MM.1S (cell line): ENCODE measurements at regions not wholly inside any gene's neighbourhood (a gene's known extent, or its start where the extent isn't known, plus 50 kb on each side); places are given as distances from the start of the nearest gene placed in this dataset.

ENCODE experiments used
- DNase-seq: peaks from one replicate; pipeline ENCODE4 v3.0.0-alpha.2; 2015
- H2AFZ ChIP-seq: fragments of 300-600 bp; sonication (generic); 2 replicates; pipeline ENCODE4 v1.6.0; 2016; ENCODE audit warnings: antibody characterized with exemption, low read length
- H3F3A ChIP-seq: fragments of 300-600 bp; sonication (generic); 2 replicates; pipeline ENCODE4 v1.6.1; 2016; ENCODE audit warnings: mild to moderate bottlenecking, antibody characterized with exemption, low read length, moderate library complexity, mixed read lengths; ENCODE audit not compliant: insufficient read depth
- H3K27ac ChIP-seq: fragments of 300-600 bp; sonication (generic); 2 replicates; pipeline ENCODE4 v1.5.1; 2016; ENCODE audit warnings: mild to moderate bottlenecking, low read length
- H3K27me3 ChIP-seq: fragments of 300-600 bp; sonication (generic); replicated peaks from 2 replicates; pipeline ENCODE4 v1.6.0; 2016; ENCODE audit warnings: low read length; ENCODE audit not compliant: insufficient read depth
- H3K36me3 ChIP-seq: fragments of 300-600 bp; sonication (generic); replicated peaks from 2 replicates; pipeline ENCODE4 v1.6.1; 2016; ENCODE audit warnings: mild to moderate bottlenecking, low read length, mixed read lengths; ENCODE audit not compliant: insufficient read depth
- H3K4me1 ChIP-seq: fragments of 300-600 bp; sonication (generic); 2 replicates; pipeline ENCODE4 v1.6.1; 2016; ENCODE audit warnings: low read length, mixed read lengths
- H3K4me2 ChIP-seq: fragments of 300-600 bp; sonication (generic); 2 replicates; pipeline ENCODE4 v1.6.0; 2016; ENCODE audit warnings: low read depth, low read length
- H3K4me3 ChIP-seq: fragments of 300-600 bp; sonication (generic); 2 replicates; pipeline ENCODE4 v1.5.1; 2016; ENCODE audit warnings: low read length, mixed read lengths
- H3K79me2 ChIP-seq: fragments of 300-600 bp; sonication (generic); 2 replicates; pipeline ENCODE4 v1.6.1; 2016; ENCODE audit warnings: mixed run types, low read length, mixed read lengths
- H3K9ac ChIP-seq: fragments of 300-600 bp; sonication (generic); 2 replicates; pipeline ENCODE4 v1.6.1; 2016; ENCODE audit warnings: low read length, mixed read lengths
- H3K9me2 ChIP-seq: fragments of 300-600 bp; sonication (generic); replicated peaks from 2 replicates; pipeline ENCODE4 v1.6.1; 2016; ENCODE audit warnings: mild to moderate bottlenecking, low read length, mixed read lengths; ENCODE audit not compliant: insufficient read depth
- H3K9me3 ChIP-seq: fragments of 300-600 bp; sonication (generic); replicated peaks from 2 replicates; pipeline ENCODE4 v1.6.1; 2016; ENCODE audit warnings: mild to moderate bottlenecking, low read length, mixed read lengths; ENCODE audit not compliant: insufficient read depth
- H4K20me1 ChIP-seq: fragments of 300-600 bp; sonication (generic); 2 replicates; pipeline ENCODE4 v1.6.1; 2016; ENCODE audit warnings: mild to moderate bottlenecking, low read length, moderate library complexity, mixed read lengths; ENCODE audit not compliant: insufficient read depth
- CTCF ChIP-seq: fragments of 300-600 bp; sonication (generic); IDR thresholded peaks from 2 replicates; pipeline ENCODE4 v1.5.1; 2016; ENCODE audit warnings: antibody characterized with exemption, low read length, mixed read lengths
- EZH2 ChIP-seq: fragments of 300-600 bp; sonication (generic); optimal IDR thresholded peaks from 2 replicates; pipeline ENCODE3; 2017; ENCODE audit warnings: low read depth, mild to moderate bottlenecking, antibody characterized with exemption, low read length, mixed read lengths
- EZH2phosphoT487 ChIP-seq: fragments of 300-600 bp; sonication (generic); IDR thresholded peaks from 2 replicates; pipeline ENCODE4 v1.6.1; 2018; ENCODE audit warnings: antibody characterized with exemption, low read length

GRCh38 chr4:64857198-64857597, 447.9 kb upstream of the TECRL start:
- no peak overlapping the region for H2AFZ ChIP-seq
- no peaks in the 10 kb centered on the region for H3K36me3 ChIP-seq
- H3K79me2 ChIP-seq: no peaks in the 10 kb centered on the region
- DNase-seq: no peak
- no peak overlapping the region for H3K4me2 ChIP-seq
- H4K20me1 ChIP-seq: no peaks in the 10 kb centered on the region
- H3K27ac ChIP-seq: no peak overlapping the region
- H3K27me3 ChIP-seq: no peaks in the 10 kb centered on the region
- no peak for TF ChIP-seq EZH2phosphoT487
- no peak for TF ChIP-seq CTCF
- no peak for TF ChIP-seq EZH2
- H3K9me2 ChIP-seq: no peaks in the 10 kb centered on the region
- H3K9ac ChIP-seq: no peak overlapping the region
- H3K4me1 ChIP-seq: no peaks in the 10 kb centered on the region
- H3K9me3 ChIP-seq: no peaks in the 10 kb centered on the region
- H3F3A ChIP-seq: no peaks in the 10 kb centered on the region
- no peak overlapping the region for H3K4me3 ChIP-seq

- H3F3A ChIP-seq: no peaks in the 10 kb centered on the region
- H3K9ac ChIP-seq: no peak overlapping the region
- H3K4me3 ChIP-seq: no peak overlapping the region
- H3K27ac ChIP-seq: no peak overlapping the region
- no peaks in the 10 kb centered on the region for H3K9me3 ChIP-seq
- H3K4me2 ChIP-seq: no peak overlapping the region
- DNase-seq: no peak
- H2AFZ ChIP-seq: no peak overlapping the region
- no peaks in the 10 kb centered on the region for H3K4me1 ChIP-seq
- H3K36me3 ChIP-seq: no peaks in the 10 kb centered on the region
- no peaks in the 10 kb centered on the region for H3K79me2 ChIP-seq
- no peaks in the 10 kb centered on the region for H4K20me1 ChIP-seq
- TF ChIP-seq EZH2 (no peak), EZH2phosphoT487 (no peak)
- no peaks in the 10 kb centered on the region for H3K9me2 ChIP-seq
- no peaks in the 10 kb centered on the region for H3K27me3 ChIP-seq
Measured at GRCh38 chr4:64846417-64846816, 437.2 kb upstream of the TECRL start.

GRCh38 chr4:64829749-64830148, 420.5 kb upstream of the TECRL start:
- Histone ChIP-seq H3K9me3 (no peaks in the 10 kb centered on the region), H3K79me2 (no peaks in the 10 kb centered on the region), H3K27me3 (no peaks in the 10 kb centered on the region), H3F3A (no peaks in the 10 kb centered on the region), H3K4me1 (no peaks in the 10 kb centered on the region), H3K9me2 (no peaks in the 10 kb centered on the region), H3K4me3 (no peak overlapping the region), H3K36me3 (no peaks in the 10 kb centered on the region), H3K27ac (no peak overlapping the region), H3K4me2 (no peak overlapping the region), H4K20me1 (no peaks in the 10 kb centered on the region), H2AFZ (no peak overlapping the region), H3K9ac (no peak overlapping the region)
- TF ChIP-seq EZH2phosphoT487: no peak
- TF ChIP-seq CTCF: no peak
- TF ChIP-seq EZH2: no peak
- DNase-seq: no peak

GRCh38 chr4:64824591-64824990, 415.3 kb upstream of the TECRL start:
- H4K20me1 ChIP-seq: no peaks in the 10 kb centered on the region
- no peaks in the 10 kb centered on the region for H3K9me3 ChIP-seq
- H3K79me2 ChIP-seq: no peaks in the 10 kb centered on the region
- no peak overlapping the region for H3K4me3 ChIP-seq
- H3K4me2 ChIP-seq: no peak overlapping the region
- H3K36me3 ChIP-seq: no peaks in the 10 kb centered on the region
- TF ChIP-seq EZH2phosphoT487: no peak
- no peak for TF ChIP-seq EZH2
- no peak for TF ChIP-seq CTCF
- H3K4me1 ChIP-seq: no peaks in the 10 kb centered on the region
- no peak for DNase-seq
- no peak overlapping the region for H3K9ac ChIP-seq
- H3K9me2 ChIP-seq: no peaks in the 10 kb centered on the region
- H2AFZ ChIP-seq: no peak overlapping the region
- no peaks in the 10 kb centered on the region for H3F3A ChIP-seq
- H3K27ac ChIP-seq: no peak overlapping the region
- H3K27me3 ChIP-seq: no peaks in the 10 kb centered on the region
